ENCODE measurements at regions not wholly inside any gene's neighbourhood (a gene's known extent, or its start where the extent isn't known, plus 50 kb on each side); places are given as distances from the start of the nearest gene placed in this dataset.
"Not testable (repeated sequence)": the region's sequence is repeated elsewhere in the genome, so short reads cannot be mapped to it uniquely, and the experiment has no call there.

- H3K9me3 ChIP-seq (ENCODE audit: control insufficient read depth, insufficient read depth, low read length) = no peaks in the 10 kb centered on the region
- no peaks in the 10 kb centered on the region for H3K27me3 ChIP-seq (ENCODE audit: control insufficient read depth, insufficient read depth, low read length)
- H3K4me3 ChIP-seq (ENCODE audit: low read depth, low read length) = no peak overlapping the region
- ChIA-PET POLR2A (no interaction called here), CTCF (no interaction called here)
- H3K27ac ChIP-seq (ENCODE audit: low read depth, low read length) = no peak overlapping the region
- TF ChIP-seq CTCF (IDR thresholded peaks at IDR 0.05; ENCODE audit: low read depth, low read length) = no peak
- no peak for DNase-seq (ENCODE audit: low read depth, low spot score)
Observed at GRCh38 chr20:6339176-6339575, 216.3 kb upstream of the FERMT1 start.

- no peaks in the 10 kb centered on the region for H3K27me3 ChIP-seq (ENCODE audit: control insufficient read depth, insufficient read depth, low read length)
- no peaks in the 10 kb centered on the region for H3K9me3 ChIP-seq (ENCODE audit: control insufficient read depth, insufficient read depth, low read length)
- H3K27ac ChIP-seq (ENCODE audit: low read depth, low read length) = no peak overlapping the region
- ChIA-PET POLR2A (interaction anchor here (0.6 to 0.7 kb wide), 3 partner anchors 50 to 169 kb away, joined by 3 read pairs; no protein-coding TSS in a partner anchor), CTCF (no interaction called here)
- DNase-seq (ENCODE audit: low read depth, low spot score) = no peak
- no peak overlapping the region for H3K4me3 ChIP-seq (ENCODE audit: low read depth, low read length)
- no peak for TF ChIP-seq CTCF (IDR thresholded peaks at IDR 0.05; ENCODE audit: low read depth, low read length)
Observed at GRCh38 chr20:6333110-6333509, 210.3 kb upstream of the FERMT1 start.

- POLR2A ChIA-PET; DNase-seq (ENCODE audit: low read depth, low spot score); H3K27ac ChIP-seq (ENCODE audit: low read depth, low read length); H3K27me3 ChIP-seq (ENCODE audit: control insufficient read depth, insufficient read depth, low read length); H3K9me3 ChIP-seq (ENCODE audit: control insufficient read depth, insufficient read depth, low read length); H3K4me3 ChIP-seq (ENCODE audit: low read depth, low read length); CTCF ChIA-PET: not testable (repeated sequence)
Observed at GRCh38 chr20:6321235-6321634, 198.4 kb upstream of the FERMT1 start.

GRCh38 chr20:6311841-6312655, 189.2 kb upstream of the FERMT1 start:
- H3K27me3 ChIP-seq (ENCODE audit: control insufficient read depth, insufficient read depth, low read length) = no peaks in the 10 kb centered on the region
- no peak for DNase-seq (ENCODE audit: low read depth, low spot score)
- H3K9me3 ChIP-seq (ENCODE audit: control insufficient read depth, insufficient read depth, low read length) = peaks cover 8% of the 10 kb centered on the region; the same call in 1 of the 2 replicates
- no peak overlapping the region for H3K27ac ChIP-seq (ENCODE audit: low read depth, low read length)
- ChIA-PET POLR2A (no interaction called here), CTCF (no interaction called here)
- no peak overlapping the region for H3K4me3 ChIP-seq (ENCODE audit: low read depth, low read length)
- TF ChIP-seq CTCF (IDR thresholded peaks at IDR 0.05; ENCODE audit: low read depth, low read length) = no peak

- Histone ChIP-seq H3K9me3 (ENCODE audit: control insufficient read depth, insufficient read depth, low read length) (peaks cover 8% of the 10 kb centered on the region; the same call in 1 of the 2 replicates), H3K4me3 (ENCODE audit: low read depth, low read length) (no peak overlapping the region), H3K27me3 (ENCODE audit: control insufficient read depth, insufficient read depth, low read length) (no peaks in the 10 kb centered on the region), H3K27ac (ENCODE audit: low read depth, low read length) (no peak overlapping the region)
- no peak for TF ChIP-seq CTCF (IDR thresholded peaks at IDR 0.05; ENCODE audit: low read depth, low read length)
- ChIA-PET CTCF (no interaction called here), POLR2A (no interaction called here)
- no peak for DNase-seq (ENCODE audit: low read depth, low spot score)
Observed at GRCh38 chr20:6311097-6311496, 188.3 kb upstream of the FERMT1 start.

All from AG04450 (cell line).